Ishikawa (cell line): ENCODE measurements at regions not wholly inside any gene's neighbourhood (a gene's known extent, or its start where the extent isn't known, plus 50 kb on each side); places are given as distances from the start of the nearest gene placed in this dataset.

Experiments used
- CEBPB ChIP-seq: IDR thresholded peaks from 2 replicates; pipeline ENCODE4 v1.6.1; 2012
- CREB1 ChIP-seq: IDR thresholded peaks from 2 replicates; pipeline ENCODE4 v1.6.1; 2012; ENCODE audit warnings: low read depth
- EGR1 ChIP-seq: IDR thresholded peaks from 2 replicates; pipeline ENCODE4 v1.6.1; 2012
- EP300 ChIP-seq: IDR thresholded peaks from 2 replicates; pipeline ENCODE4 v1.6.1; 2012; ENCODE audit warnings: borderline replicate concordance
- FOXM1 ChIP-seq: IDR thresholded peaks from 2 replicates; pipeline ENCODE4 v1.6.1; 2012; ENCODE audit warnings: low read depth, borderline replicate concordance
- NFIC ChIP-seq: IDR thresholded peaks from 2 replicates; pipeline ENCODE4 v1.6.1; 2012
- RAD21 ChIP-seq: IDR thresholded peaks from 2 replicates; pipeline ENCODE4 v1.6.1; 2012; ENCODE audit warnings: low read depth
- TAF1 ChIP-seq: IDR thresholded peaks from 2 replicates; pipeline ENCODE4 v1.6.1; 2012; ENCODE audit warnings: low read depth, mild to moderate bottlenecking
- TCF12 ChIP-seq: IDR thresholded peaks from 2 replicates; pipeline ENCODE4 v1.6.1; 2012; ENCODE audit warnings: low read depth
- TEAD4 ChIP-seq: IDR thresholded peaks from 2 replicates; pipeline ENCODE4 v1.6.1; 2012
- YY1 ChIP-seq: IDR thresholded peaks from 2 replicates; pipeline ENCODE4 v1.6.1; 2012; ENCODE audit warnings: low read depth
- ZBTB7A ChIP-seq: IDR thresholded peaks from 2 replicates; pipeline ENCODE4 v1.6.1; 2012; ENCODE audit warnings: low read depth
- TF ChIP-seq, protein P1 (sequence below): IDR thresholded peaks from 2 replicates; pipeline ENCODE4 v1.6.1; 2012
- TF ChIP-seq, protein P2 (sequence below): IDR thresholded peaks from 2 replicates; pipeline ENCODE4 v1.6.1; 2012; ENCODE audit warnings: low read depth, mild to moderate bottlenecking
- TF ChIP-seq, protein P3 (sequence below): IDR thresholded peaks from 2 replicates; pipeline ENCODE4 v1.6.1; 2012

DNA sequence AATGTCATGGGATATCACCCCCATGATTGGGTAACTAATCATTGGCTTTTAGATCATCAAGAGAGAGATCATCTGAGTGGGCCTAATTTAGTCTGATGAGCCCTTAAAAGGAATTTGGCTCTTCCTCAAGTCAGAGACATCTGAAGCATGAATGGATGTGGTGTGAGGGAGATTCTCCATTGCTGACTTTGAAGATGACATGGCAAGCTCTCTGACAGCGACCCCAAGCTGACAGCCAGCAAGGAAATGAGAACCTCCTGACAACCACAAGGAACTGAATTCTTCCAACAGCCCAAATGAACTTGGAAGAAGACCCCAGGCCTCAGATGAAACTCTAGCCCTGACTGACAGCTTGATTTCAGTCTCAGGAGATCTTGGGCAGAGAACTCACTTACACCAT is 108.4 kb upstream of the SPATA12 start:
- TF ChIP-seq, protein P1, sequence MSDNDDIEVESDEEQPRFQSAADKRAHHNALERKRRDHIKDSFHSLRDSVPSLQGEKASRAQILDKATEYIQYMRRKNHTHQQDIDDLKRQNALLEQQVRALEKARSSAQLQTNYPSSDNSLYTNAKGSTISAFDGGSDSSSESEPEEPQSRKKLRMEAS: no peak
- TF ChIP-seq CREB1 (no peak), ZBTB7A (no peak), TAF1 (no peak), CEBPB (no peak), EP300 (no peak), YY1 (no peak), TCF12 (no peak), RAD21 (no peak)
- TF ChIP-seq, protein P2, sequence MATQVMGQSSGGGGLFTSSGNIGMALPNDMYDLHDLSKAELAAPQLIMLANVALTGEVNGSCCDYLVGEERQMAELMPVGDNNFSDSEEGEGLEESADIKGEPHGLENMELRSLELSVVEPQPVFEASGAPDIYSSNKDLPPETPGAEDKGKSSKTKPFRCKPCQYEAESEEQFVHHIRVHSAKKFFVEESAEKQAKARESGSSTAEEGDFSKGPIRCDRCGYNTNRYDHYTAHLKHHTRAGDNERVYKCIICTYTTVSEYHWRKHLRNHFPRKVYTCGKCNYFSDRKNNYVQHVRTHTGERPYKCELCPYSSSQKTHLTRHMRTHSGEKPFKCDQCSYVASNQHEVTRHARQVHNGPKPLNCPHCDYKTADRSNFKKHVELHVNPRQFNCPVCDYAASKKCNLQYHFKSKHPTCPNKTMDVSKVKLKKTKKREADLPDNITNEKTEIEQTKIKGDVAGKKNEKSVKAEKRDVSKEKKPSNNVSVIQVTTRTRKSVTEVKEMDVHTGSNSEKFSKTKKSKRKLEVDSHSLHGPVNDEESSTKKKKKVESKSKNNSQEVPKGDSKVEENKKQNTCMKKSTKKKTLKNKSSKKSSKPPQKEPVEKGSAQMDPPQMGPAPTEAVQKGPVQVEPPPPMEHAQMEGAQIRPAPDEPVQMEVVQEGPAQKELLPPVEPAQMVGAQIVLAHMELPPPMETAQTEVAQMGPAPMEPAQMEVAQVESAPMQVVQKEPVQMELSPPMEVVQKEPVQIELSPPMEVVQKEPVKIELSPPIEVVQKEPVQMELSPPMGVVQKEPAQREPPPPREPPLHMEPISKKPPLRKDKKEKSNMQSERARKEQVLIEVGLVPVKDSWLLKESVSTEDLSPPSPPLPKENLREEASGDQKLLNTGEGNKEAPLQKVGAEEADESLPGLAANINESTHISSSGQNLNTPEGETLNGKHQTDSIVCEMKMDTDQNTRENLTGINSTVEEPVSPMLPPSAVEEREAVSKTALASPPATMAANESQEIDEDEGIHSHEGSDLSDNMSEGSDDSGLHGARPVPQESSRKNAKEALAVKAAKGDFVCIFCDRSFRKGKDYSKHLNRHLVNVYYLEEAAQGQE: no peak

DNA sequence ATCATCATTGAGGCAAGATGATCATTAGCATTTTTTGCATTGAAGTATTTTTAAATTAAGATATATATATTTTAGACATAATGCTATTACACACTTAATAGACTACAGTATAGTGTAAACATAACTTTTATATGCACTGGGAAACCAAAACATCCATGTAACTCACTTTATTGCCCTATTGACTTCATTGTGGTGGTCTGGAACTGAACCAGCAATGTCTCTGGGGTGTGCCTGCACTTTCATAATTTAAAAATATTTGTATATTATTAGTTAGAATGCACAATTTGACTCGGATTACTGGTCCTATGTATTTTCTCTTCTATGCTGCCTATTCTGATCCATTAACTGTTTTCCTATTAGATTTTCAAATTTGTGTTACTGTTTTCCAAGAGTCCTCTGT is 109.1 kb upstream of the SPATA12 start:
- TF ChIP-seq, protein P3, sequence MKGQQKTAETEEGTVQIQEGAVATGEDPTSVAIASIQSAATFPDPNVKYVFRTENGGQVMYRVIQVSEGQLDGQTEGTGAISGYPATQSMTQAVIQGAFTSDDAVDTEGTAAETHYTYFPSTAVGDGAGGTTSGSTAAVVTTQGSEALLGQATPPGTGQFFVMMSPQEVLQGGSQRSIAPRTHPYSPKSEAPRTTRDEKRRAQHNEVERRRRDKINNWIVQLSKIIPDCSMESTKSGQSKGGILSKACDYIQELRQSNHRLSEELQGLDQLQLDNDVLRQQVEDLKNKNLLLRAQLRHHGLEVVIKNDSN: no peak
- no peak for TF ChIP-seq YY1

DNA sequence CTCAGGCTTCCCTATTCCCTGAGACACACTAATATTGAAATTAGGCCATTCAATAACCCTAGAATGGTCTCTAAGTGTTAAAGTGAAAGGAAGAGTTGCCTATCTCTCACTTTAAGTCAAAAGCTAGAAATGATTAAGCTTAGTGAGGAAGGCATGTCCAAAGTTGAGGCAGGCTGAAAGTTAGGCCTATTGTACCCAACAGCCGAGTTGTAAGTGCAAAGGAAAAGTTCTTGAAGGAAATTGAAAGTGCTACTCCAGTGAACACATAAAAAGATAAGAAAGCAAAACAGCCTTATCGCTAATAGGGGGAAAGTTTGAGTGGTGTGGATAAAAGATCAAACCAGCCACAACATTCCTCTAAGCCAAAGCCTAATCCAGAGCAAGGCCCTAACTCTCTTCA is 117.9 kb upstream of the SPATA12 start:
- TF ChIP-seq NFIC: no peak

DNA sequence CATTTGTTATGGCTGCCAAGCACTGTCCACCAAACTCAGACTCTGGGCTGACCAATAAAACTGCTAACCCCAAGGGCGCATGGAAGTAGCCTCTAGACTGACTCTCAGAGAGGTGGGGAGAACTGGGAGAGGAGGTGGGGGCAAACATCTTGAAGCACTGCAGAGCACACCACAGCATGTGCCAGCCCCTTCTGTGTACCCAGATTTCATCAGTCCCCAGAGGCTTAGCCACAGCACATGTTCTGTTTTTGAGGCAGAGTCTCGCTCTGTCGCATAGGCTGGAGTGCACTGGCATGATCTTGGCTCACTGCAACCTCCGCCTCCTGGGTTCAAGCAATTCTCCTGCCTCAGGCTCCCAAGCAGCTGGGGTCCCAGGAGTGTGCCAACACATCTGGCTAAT is 119.5 kb upstream of the SPATA12 start:
- no peak for TF ChIP-seq ZBTB7A
- TF ChIP-seq RAD21: no peak
- TF ChIP-seq NFIC: no peak
- no peak for TF ChIP-seq TAF1
- TF ChIP-seq YY1: no peak

DNA sequence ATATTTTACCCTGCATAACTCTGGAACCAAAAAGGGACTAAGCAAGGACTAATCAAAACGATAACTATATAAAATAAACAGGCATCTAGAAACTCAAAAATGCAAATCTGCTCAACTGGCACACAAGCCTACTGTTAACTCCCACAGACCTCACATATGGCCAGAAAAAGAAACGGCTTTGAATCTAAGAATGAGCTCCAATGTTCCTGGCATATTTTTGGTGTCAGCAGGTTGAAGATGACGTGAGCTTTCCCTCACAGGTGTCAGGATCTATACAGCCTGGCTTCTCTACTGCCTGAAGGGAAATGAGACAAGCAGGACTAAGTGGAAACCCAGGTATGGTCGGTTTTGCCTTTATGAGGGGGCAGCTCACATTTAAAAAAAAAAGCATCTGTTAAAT is 120.1 kb upstream of the SPATA12 start:
- TF ChIP-seq, protein P1: no peak
- TF ChIP-seq EGR1 (no peak), ZBTB7A (no peak)

DNA sequence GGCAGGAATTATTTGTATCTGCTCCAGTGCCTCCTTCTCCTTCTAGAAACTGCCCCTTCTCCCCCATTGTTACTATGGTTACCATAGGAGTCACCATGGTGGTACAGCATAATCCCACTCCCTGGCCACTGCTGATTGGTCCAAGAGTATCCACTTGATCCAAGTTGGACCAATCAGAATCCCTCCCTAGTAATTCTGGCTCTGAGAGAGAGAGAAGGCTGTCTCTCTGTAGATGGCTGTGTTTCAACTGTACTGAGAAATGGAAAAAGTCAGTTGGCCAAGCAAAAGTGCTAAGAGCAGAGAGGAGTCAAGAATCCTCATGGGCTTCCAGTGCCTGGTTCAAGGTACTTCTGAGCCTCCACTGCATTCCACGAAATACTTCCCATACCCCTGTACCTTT is 120.6 kb upstream of the SPATA12 start:
- TF ChIP-seq, protein P2: no peak
- TF ChIP-seq TAF1: no peak

DNA sequence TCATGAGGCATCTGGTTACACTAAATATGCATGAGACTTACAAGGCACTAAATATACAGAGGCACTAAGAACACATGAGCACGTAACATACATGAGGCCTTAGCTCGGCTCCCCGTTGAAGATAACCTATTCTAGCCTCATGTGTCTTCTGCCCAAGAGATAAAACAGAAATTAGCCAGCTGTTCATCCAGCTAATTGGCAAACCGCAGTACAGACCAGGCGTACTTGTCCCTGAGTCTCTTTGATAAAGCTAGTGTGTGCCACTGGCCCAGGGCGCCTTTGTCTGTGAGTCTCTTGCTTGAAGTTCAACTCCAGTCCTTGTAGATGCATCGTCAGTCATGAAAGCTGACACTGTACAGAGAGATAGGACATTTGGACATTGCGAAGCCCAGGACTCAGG is 121.9 kb upstream of the SPATA12 start:
- TF ChIP-seq TAF1 (no peak), YY1 (no peak), CREB1 (no peak), RAD21 (no peak), CEBPB (no peak), EP300 (no peak), FOXM1 (no peak), EGR1 (no peak)
- TF ChIP-seq, protein P3: no peak
- TF ChIP-seq, protein P1: no peak

DNA sequence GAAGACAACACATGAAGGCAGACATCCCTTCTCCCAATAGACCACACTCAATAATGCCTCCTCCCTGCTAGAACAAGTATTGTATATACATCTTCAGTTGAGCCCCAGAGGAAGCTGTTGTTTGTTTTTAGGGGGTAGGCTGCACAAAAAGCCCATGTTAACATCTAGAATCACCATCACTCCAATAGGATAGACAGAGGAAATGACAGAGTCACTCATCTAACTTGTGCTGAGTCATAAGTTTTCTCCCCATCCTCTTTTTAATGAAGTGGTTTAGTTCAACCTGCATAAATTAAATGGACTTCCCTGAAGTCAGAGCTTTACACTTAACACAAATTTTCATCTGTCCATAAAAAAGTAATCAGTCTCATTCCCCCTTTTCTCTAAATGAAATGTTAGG is 122.9 kb upstream of the SPATA12 start:
- TF ChIP-seq ZBTB7A: no peak
- TF ChIP-seq TEAD4: no peak
- no peak for TF ChIP-seq CREB1
- TF ChIP-seq, protein P2: no peak
- no peak for TF ChIP-seq CEBPB
- no peak for TF ChIP-seq NFIC
- TF ChIP-seq, protein P1: no peak
- no peak for TF ChIP-seq TCF12
